HL-60 (cell line): ENCODE measurements at regions not wholly inside any gene's neighbourhood (a gene's known extent, or its start where the extent isn't known, plus 50 kb on each side); places are given as distances from the start of the nearest gene placed in this dataset.

Source experiments
- DNase-seq, 2 experiments: peaks; one replicate each; pipeline ENCODE4 v3.0.0-alpha.2; 2010 to 2020; ENCODE audit warnings: low read depth in 1 of 2, low spot score in 1 of 2
- H3K27ac ChIP-seq: fragments of 250-450 bp; sonication (Bioruptor Pico); replicated peaks from 2 replicates; pipeline ENCODE4 v1.5.1; 2020; ENCODE audit warnings: mild to moderate bottlenecking, moderate library complexity
- H3K27me3 ChIP-seq: fragments of 250-450 bp; sonication (Bioruptor Pico); 2 replicates; pipeline ENCODE4 v1.5.1; 2021; ENCODE audit warnings: mild to moderate bottlenecking, moderate library complexity; ENCODE audit not compliant: insufficient read depth, poor library complexity, severe bottlenecking
- H3K4me3 ChIP-seq: replicated peaks from 2 replicates; pipeline ENCODE4 v1.5.1; 2011; ENCODE audit warnings: mild to moderate bottlenecking, control low read depth, low read length; ENCODE audit not compliant: insufficient read depth
- CTCF ChIP-seq: IDR thresholded peaks from one replicate; pipeline ENCODE4 v1.5.1; 2011; ENCODE audit warnings: low read length, control low read depth, inconsistent platforms; ENCODE audit not compliant: insufficient read depth
- GABPA ChIP-seq: IDR thresholded peaks from 2 replicates; pipeline ENCODE4 v1.6.1; 2012; ENCODE audit warnings: low read depth
- POLR2AphosphoS5 ChIP-seq: IDR thresholded peaks from 2 replicates; pipeline ENCODE4 v1.6.1; 2012; ENCODE audit warnings: low read depth
- REST ChIP-seq: IDR thresholded peaks from 2 replicates; pipeline ENCODE4 v1.6.1; 2012; ENCODE audit warnings: low read depth; ENCODE audit not compliant: insufficient replicate concordance
- SPI1 ChIP-seq: IDR thresholded peaks from 2 replicates; pipeline ENCODE4 v1.6.1; 2012; ENCODE audit warnings: low read depth, mild to moderate bottlenecking, borderline replicate concordance

GRCh38 chr12:67786086-67786485 is 137.5 kb downstream of the DYRK2 start:
- Histone ChIP-seq H3K4me3 (no peak overlapping the region), H3K27ac (no peak overlapping the region), H3K27me3 (peaks cover 3% of the 10 kb centered on the region)
- TF ChIP-seq POLR2AphosphoS5 (no peak), CTCF (no peak), GABPA (no peak), SPI1 (no peak), REST (no peak)
- DNase-seq: no peak

GRCh38 chr12:67788118-67788517 is 139.6 kb downstream of the DYRK2 start:
- TF ChIP-seq GABPA (no peak), POLR2AphosphoS5 (no peak), REST (no peak), CTCF (no peak), SPI1 (no peak)
- Histone ChIP-seq H3K27ac (no peak overlapping the region), H3K27me3 (peaks cover 3% of the 10 kb centered on the region), H3K4me3 (no peak overlapping the region)
- no peak for DNase-seq

GRCh38 chr12:67789266-67789665 is 140.7 kb downstream of the DYRK2 start:
- Histone ChIP-seq H3K4me3 (no peak overlapping the region), H3K27ac (no peak overlapping the region), H3K27me3 (peaks cover 3% of the 10 kb centered on the region)
- no peak for TF ChIP-seq CTCF
- no peak for TF ChIP-seq POLR2AphosphoS5
- TF ChIP-seq REST: no peak
- no peak for TF ChIP-seq SPI1
- no peak for TF ChIP-seq GABPA
- DNase-seq: no peak
